H9 (cell line): ENCODE measurements at regions not wholly inside any gene's neighbourhood (a gene's known extent, or its start where the extent isn't known, plus 50 kb on each side); places are given as distances from the start of the nearest gene placed in this dataset.

Experiments
- DNase-seq: peaks from one replicate; pipeline ENCODE4 v3.0.0-alpha.2; 2017
- H2AFZ ChIP-seq: one replicate; pipeline ENCODE4 v1.6.1; 2013; ENCODE audit warnings: mild to moderate bottlenecking, low read length, control low read depth, moderate library complexity
- H2AK5ac ChIP-seq: 2 replicates; pipeline ENCODE4 v1.6.1; 2013; ENCODE audit warnings: low read length, control low read depth, mixed read lengths; ENCODE audit not compliant: insufficient read length
- H2BK120ac ChIP-seq: one replicate; pipeline ENCODE4 v1.6.1; 2013; ENCODE audit warnings: low read depth, mild to moderate bottlenecking, low read length, control low read depth, inconsistent platforms; ENCODE audit not compliant: poor library complexity, severe bottlenecking
- H2BK12ac ChIP-seq: 2 replicates; pipeline ENCODE4 v1.6.1; 2013; ENCODE audit warnings: low read length, control low read depth, mixed read lengths, low read depth; ENCODE audit not compliant: insufficient read length
- H2BK15ac ChIP-seq: 2 replicates; pipeline ENCODE4 v1.6.1; 2013; ENCODE audit warnings: low read depth, low read length, control low read depth
- H2BK20ac ChIP-seq: one replicate; pipeline ENCODE4 v1.6.1; 2013; ENCODE audit warnings: low read depth, mild to moderate bottlenecking, low read length, control low read depth, inconsistent platforms; ENCODE audit not compliant: poor library complexity, severe bottlenecking
- H2BK5ac ChIP-seq: 2 replicates; pipeline ENCODE4 v1.6.1; 2013; ENCODE audit warnings: low read length, control low read depth, mixed read lengths; ENCODE audit not compliant: insufficient read length
- H3K14ac ChIP-seq: 2 replicates; pipeline ENCODE4 v1.6.1; 2013; ENCODE audit warnings: low read length, control low read depth; ENCODE audit not compliant: insufficient read depth
- H3K18ac ChIP-seq: 2 replicates; pipeline ENCODE4 v1.6.1; 2013; ENCODE audit warnings: low read depth, mild to moderate bottlenecking, mixed read lengths, low read length, control low read depth; ENCODE audit not compliant: insufficient read length
- H3K23ac ChIP-seq: 2 replicates; pipeline ENCODE4 v1.6.1; 2013; ENCODE audit warnings: low read length, control low read depth, mixed read lengths, low read depth; ENCODE audit not compliant: insufficient read length
- H3K23me2 ChIP-seq: 2 replicates; pipeline ENCODE4 v1.6.1; 2013; ENCODE audit warnings: low read depth, mild to moderate bottlenecking, mixed read lengths, low read length, control low read depth; ENCODE audit not compliant: insufficient read length, poor library complexity, severe bottlenecking
- H3K27ac ChIP-seq: 2 replicates; pipeline ENCODE4 v1.5.1; 2013; ENCODE audit warnings: low read length, control low read depth, mixed read lengths, low read depth; ENCODE audit not compliant: insufficient read length
- H3K27me3 ChIP-seq: 2 replicates; pipeline ENCODE4 v1.6.1; 2013; ENCODE audit warnings: low read length, control low read depth, inconsistent platforms; ENCODE audit not compliant: insufficient read depth
- H3K4ac ChIP-seq: 2 replicates; pipeline ENCODE4 v1.6.1; 2013; ENCODE audit warnings: low read depth, mild to moderate bottlenecking, control low read depth, inconsistent platforms, low read length, moderate library complexity
- H3K4me1 ChIP-seq: 2 replicates; pipeline ENCODE4 v1.6.1; 2013; ENCODE audit warnings: low read length, control low read depth, inconsistent platforms; ENCODE audit not compliant: insufficient read depth
- H3K4me2 ChIP-seq: 2 replicates; pipeline ENCODE4 v1.6.1; 2013; ENCODE audit warnings: low read length, control low read depth, mixed read lengths; ENCODE audit not compliant: insufficient read length, insufficient read depth
- H3K56ac ChIP-seq: 2 replicates; pipeline ENCODE4 v1.6.1; 2013; ENCODE audit warnings: low read depth, mild to moderate bottlenecking, mixed read lengths, low read length, control low read depth; ENCODE audit not compliant: insufficient read length
- H3K79me1 ChIP-seq: 2 replicates; pipeline ENCODE4 v1.6.1; 2013; ENCODE audit warnings: low read depth, mild to moderate bottlenecking, moderate library complexity, low read length, control low read depth, inconsistent platforms; ENCODE audit not compliant: insufficient read depth, poor library complexity, severe bottlenecking
- H3K79me2 ChIP-seq: 2 replicates; pipeline ENCODE4 v1.6.1; 2013; ENCODE audit warnings: low read length, control low read depth, inconsistent platforms; ENCODE audit not compliant: insufficient read depth
- H3K9ac ChIP-seq: 2 replicates; pipeline ENCODE4 v1.6.1; 2013; ENCODE audit warnings: low read length, control low read depth, mixed read lengths; ENCODE audit not compliant: insufficient read length; ENCODE audit errors: extremely low read depth
- H3K9me3 ChIP-seq: one replicate; pipeline ENCODE4 v1.6.1; 2013; ENCODE audit warnings: low read depth, low read length, inconsistent platforms; ENCODE audit not compliant: control insufficient read depth
- H3T11ph ChIP-seq: one replicate; pipeline ENCODE4 v1.6.1; 2013; ENCODE audit warnings: mild to moderate bottlenecking, low read length, control low read depth, inconsistent platforms
- H4K20me1 ChIP-seq: one replicate; pipeline ENCODE4 v1.6.1; 2013; ENCODE audit not compliant: control insufficient read depth, insufficient read length, insufficient read depth
- H4K5ac ChIP-seq: 2 replicates; pipeline ENCODE4 v1.6.1; 2013; ENCODE audit warnings: low read depth, mild to moderate bottlenecking, mixed read lengths, low read length, control low read depth; ENCODE audit not compliant: insufficient read length
- H4K8ac ChIP-seq: replicated peaks from 2 replicates; pipeline ENCODE4 v1.6.1; 2013; ENCODE audit warnings: low read length, control low read depth, mixed read lengths, low read depth; ENCODE audit not compliant: insufficient read length
- H4K91ac ChIP-seq: 2 replicates; pipeline ENCODE4 v1.6.1; 2013; ENCODE audit warnings: low read depth, mild to moderate bottlenecking, moderate library complexity, mixed read lengths, low read length, control low read depth; ENCODE audit not compliant: insufficient read length
- H3K27ac Mint-ChIP-seq, 3 experiments: 2 replicates in 2 of 3; 3 replicates in 1 of 3; pipeline ENCODE4 v1.8.0; 2020 to 2021; ENCODE audit warnings: mixed read lengths in 3 of 3, mild to moderate bottlenecking in 1 of 3, moderate library complexity in 1 of 3
- H3K27me3 Mint-ChIP-seq: 2 replicates; pipeline ENCODE4 v1.8.0; 2021; ENCODE audit warnings: low read depth, mild to moderate bottlenecking, moderate library complexity, mixed read lengths
- H3K36me3 Mint-ChIP-seq, 3 experiments: 2 replicates in 2 of 3; 3 replicates in 1 of 3; pipeline ENCODE4 v1.8.0; 2020 to 2021; ENCODE audit warnings: low read depth in 3 of 3, mixed read lengths in 3 of 3; ENCODE audit not compliant: insufficient read depth in 1 of 3
- H3K4me1 Mint-ChIP-seq, 2 experiments: 2 replicates each; pipeline ENCODE4 v1.8.0; 2020; ENCODE audit warnings: mixed read lengths in 2 of 2
- H3K4me3 Mint-ChIP-seq, 2 experiments: 2 replicates in 1 of 2; 3 replicates in 1 of 2; pipeline ENCODE4 v1.8.0; 2020 to 2021; ENCODE audit warnings: mild to moderate bottlenecking in 2 of 2, mixed read lengths in 2 of 2, moderate library complexity in 1 of 2
- H3K9me3 Mint-ChIP-seq, 2 experiments: 2 replicates in 1 of 2; 3 replicates in 1 of 2; pipeline ENCODE4 v1.8.0; 2020; ENCODE audit warnings: mild to moderate bottlenecking in 2 of 2, mixed read lengths in 2 of 2, moderate library complexity in 1 of 2
- WGBS: extraction: QIAGEN DNeasy Blood & Tissue Kit; methylation state at CpG from one replicate; pipeline ENCODE4 v1.1.7; 2013; ENCODE audit warnings: missing lambda C conversion rate, low lambda C conversion rate, mixed read lengths; ENCODE audit not compliant: insufficient read length; ENCODE audit errors: extremely low coverage; 5-methylcytosine and 5-hydroxymethylcytosine counted together
- TF ChIP-seq, protein P1 (sequence below): fragments of 200-600 bp; sonication (generic); conservative IDR thresholded peaks from 3 replicates; pipeline ENCODE4 v1.8.0; 2021; ENCODE audit warnings: antibody characterized with exemption, mild to moderate bottlenecking

GRCh38 chr13:103695320-103695719 lies 629.1 kb upstream of the SLC10A2 start:
- Histone ChIP-seq H2AFZ (no peak overlapping the region), H3K56ac (no peak overlapping the region), H3K4ac (no peak overlapping the region), H2BK15ac (no peak overlapping the region), H4K8ac (no peak overlapping the region), H3K27ac (no peak overlapping the region), H3K79me2 (no peaks in the 10 kb centered on the region), H3K79me1 (no peaks in the 10 kb centered on the region), H3K27me3 (no peaks in the 10 kb centered on the region), H3K23me2 (no peaks in the 10 kb centered on the region), H2BK5ac (no peak overlapping the region), H3T11ph (no peak overlapping the region), H2AK5ac (no peak overlapping the region), H4K5ac (no peak overlapping the region), H2BK12ac (no peak overlapping the region), H2BK20ac (no peak overlapping the region), H4K91ac (no peak overlapping the region), H2BK120ac (no peak overlapping the region), H4K20me1 (no peaks in the 10 kb centered on the region), H3K4me1 (peaks cover 3% of the 10 kb centered on the region; the same call in 1 of the 2 replicates), H3K18ac (no peak overlapping the region), H3K9me3 (no peaks in the 10 kb centered on the region), H3K9ac (no peak overlapping the region), H3K4me2 (no peak overlapping the region), H3K14ac (no peak overlapping the region), H3K23ac (no peak overlapping the region)
- H3K4me3 Mint-ChIP-seq, result no peak overlapping the region
- DNase-seq, result no peak
- TF ChIP-seq, protein P1, sequence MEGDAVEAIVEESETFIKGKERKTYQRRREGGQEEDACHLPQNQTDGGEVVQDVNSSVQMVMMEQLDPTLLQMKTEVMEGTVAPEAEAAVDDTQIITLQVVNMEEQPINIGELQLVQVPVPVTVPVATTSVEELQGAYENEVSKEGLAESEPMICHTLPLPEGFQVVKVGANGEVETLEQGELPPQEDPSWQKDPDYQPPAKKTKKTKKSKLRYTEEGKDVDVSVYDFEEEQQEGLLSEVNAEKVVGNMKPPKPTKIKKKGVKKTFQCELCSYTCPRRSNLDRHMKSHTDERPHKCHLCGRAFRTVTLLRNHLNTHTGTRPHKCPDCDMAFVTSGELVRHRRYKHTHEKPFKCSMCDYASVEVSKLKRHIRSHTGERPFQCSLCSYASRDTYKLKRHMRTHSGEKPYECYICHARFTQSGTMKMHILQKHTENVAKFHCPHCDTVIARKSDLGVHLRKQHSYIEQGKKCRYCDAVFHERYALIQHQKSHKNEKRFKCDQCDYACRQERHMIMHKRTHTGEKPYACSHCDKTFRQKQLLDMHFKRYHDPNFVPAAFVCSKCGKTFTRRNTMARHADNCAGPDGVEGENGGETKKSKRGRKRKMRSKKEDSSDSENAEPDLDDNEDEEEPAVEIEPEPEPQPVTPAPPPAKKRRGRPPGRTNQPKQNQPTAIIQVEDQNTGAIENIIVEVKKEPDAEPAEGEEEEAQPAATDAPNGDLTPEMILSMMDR, result no peak
- H3K9me3 Mint-ChIP-seq, result no peaks in the 10 kb centered on the region
- no CpG with 5 or more reads among the region's 2 CpGs for WGBS
- no peaks in the 10 kb centered on the region for H3K36me3 Mint-ChIP-seq
- H3K27ac Mint-ChIP-seq, result no peak overlapping the region; a peak in 2 of 7 replicates
- H3K27me3 Mint-ChIP-seq, result no peaks in the 10 kb centered on the region
- H3K4me1 Mint-ChIP-seq, result peaks cover 18 to 32% of the 10 kb centered on the region in 2 experiments
